GM23338 (cell line): ENCODE measurements at regions not wholly inside any gene's neighbourhood (a gene's known extent, or its start where the extent isn't known, plus 50 kb on each side); places are given as distances from the start of the nearest gene placed in this dataset.

Experiments
- ATAC-seq: fragments of 200-7000 bp; cut with Tn5 transposase; 3 replicates; pipeline ENCODE4 v1.9.1; 2020
- DNase-seq: peaks from one replicate; pipeline ENCODE4 v3.0.0-alpha.2; 2015; ENCODE audit warnings: low spot score
- H2AFZ ChIP-seq: fragments of 200-600 bp; sonication (generic); 2 replicates; pipeline ENCODE4 v1.8.0; 2016; ENCODE audit warnings: antibody characterized with exemption, mild to moderate bottlenecking, moderate library complexity
- H3F3A ChIP-seq: fragments of 200-600 bp; sonication (generic); replicated peaks from 2 replicates; pipeline ENCODE4 v1.8.0; 2017; ENCODE audit warnings: antibody characterized with exemption, mixed run types, low read depth
- H3K27ac ChIP-seq: fragments of 200-600 bp; sonication (generic); 2 replicates; pipeline ENCODE4 v1.6.1; 2016; ENCODE audit warnings: low read depth
- H3K27me3 ChIP-seq: fragments of 200-600 bp; sonication (generic); 2 replicates; pipeline ENCODE4 v1.8.0; 2016; ENCODE audit warnings: mild to moderate bottlenecking, mixed run types, moderate library complexity; ENCODE audit not compliant: insufficient read depth
- H3K36me3 ChIP-seq: fragments of 200-600 bp; sonication (generic); 2 replicates; pipeline ENCODE4 v1.8.0; 2016; ENCODE audit warnings: mild to moderate bottlenecking; ENCODE audit not compliant: insufficient read depth
- H3K4me1 ChIP-seq: fragments of 200-600 bp; sonication (generic); 2 replicates; pipeline ENCODE4 v1.8.0; 2016; ENCODE audit warnings: mild to moderate bottlenecking, moderate library complexity; ENCODE audit not compliant: insufficient read depth
- H3K4me2 ChIP-seq: fragments of 200-600 bp; sonication (generic); 2 replicates; pipeline ENCODE4 v1.7.1; 2017; ENCODE audit warnings: mixed run types
- H3K4me3 ChIP-seq: fragments of 200-600 bp; sonication (generic); 2 replicates; pipeline ENCODE4 v1.6.1; 2016; ENCODE audit warnings: mixed run types
- H3K79me2 ChIP-seq: fragments of 200-600 bp; sonication (generic); replicated peaks from 2 replicates; pipeline ENCODE4 v1.8.0; 2017; ENCODE audit warnings: mild to moderate bottlenecking; ENCODE audit not compliant: insufficient read depth
- H3K9me2 ChIP-seq: fragments of 200-600 bp; sonication (generic); 2 replicates; pipeline ENCODE4 v1.8.0; 2017; ENCODE audit not compliant: insufficient read depth
- H4K20me1 ChIP-seq: fragments of 200-600 bp; sonication (generic); replicated peaks from 2 replicates; pipeline ENCODE4 v1.8.0; 2017; ENCODE audit warnings: mild to moderate bottlenecking; ENCODE audit not compliant: insufficient read depth
- H3K27ac Mint-ChIP-seq: 2 replicates; pipeline ENCODE4 v1.8.0; 2020; ENCODE audit warnings: inconsistent platforms, mild to moderate bottlenecking, moderate library complexity, mixed read lengths
- H3K27me3 Mint-ChIP-seq: 3 replicates; pipeline ENCODE4 v1.8.0; 2022; ENCODE audit warnings: low read depth, mild to moderate bottlenecking, moderate library complexity, mixed read lengths, inconsistent platforms; ENCODE audit not compliant: insufficient read depth, poor library complexity
- H3K36me3 Mint-ChIP-seq: 3 replicates; pipeline ENCODE4 v1.8.0; 2021; ENCODE audit warnings: low read depth, mild to moderate bottlenecking, inconsistent platforms, moderate library complexity, mixed read lengths
- H3K4me1 Mint-ChIP-seq: 3 replicates; pipeline ENCODE4 v1.8.0; 2020; ENCODE audit warnings: mild to moderate bottlenecking, inconsistent platforms, mixed read lengths
- H3K4me3 Mint-ChIP-seq: 3 replicates; pipeline ENCODE4 v1.8.0; 2021; ENCODE audit warnings: moderate library complexity, mild to moderate bottlenecking, inconsistent platforms, mixed read lengths
- H3K9me3 Mint-ChIP-seq: 3 replicates; pipeline ENCODE4 v1.8.0; 2020; ENCODE audit warnings: moderate library complexity, mild to moderate bottlenecking, inconsistent platforms, mixed read lengths
- CREB1 ChIP-seq: fragments of 250-450 bp; sonication (Bioruptor Pico); IDR thresholded peaks from 2 replicates; pipeline ENCODE4 v1.5.0; 2020; ENCODE audit warnings: low read depth, mild to moderate bottlenecking, moderate library complexity
- CTCF ChIP-seq, 2 experiments: fragments of 200-600 bp in 1 of 2; sonication (generic) in 1 of 2; conservative IDR thresholded peaks; 2 replicates each; pipeline versions ENCODE4 v1.5.1 to v1.6.1; 2016 to 2017; ENCODE audit warnings: antibody characterized with exemption in 2 of 2, low read depth in 2 of 2, mild to moderate bottlenecking in 2 of 2, moderate library complexity in 1 of 2
- ETS1 ChIP-seq: IDR thresholded peaks from 2 replicates; pipeline ENCODE4 v1.6.1; 2016; ENCODE audit warnings: antibody characterized with exemption
- EZH2 ChIP-seq: fragments of 200-600 bp; sonication (generic); IDR thresholded peaks from one replicate; pipeline ENCODE4 v1.8.0; 2017; ENCODE audit warnings: antibody characterized with exemption, mild to moderate bottlenecking, low read depth; ENCODE audit not compliant: unreplicated experiment
- EZH2phosphoT487 ChIP-seq: fragments of 200-600 bp; sonication (generic); IDR thresholded peaks from one replicate; pipeline ENCODE4 v1.8.1; 2018; ENCODE audit warnings: antibody characterized with exemption; ENCODE audit not compliant: unreplicated experiment
- JUNB ChIP-seq: IDR thresholded peaks from one replicate; pipeline ENCODE4 v1.6.1; 2016; ENCODE audit warnings: antibody characterized with exemption; ENCODE audit not compliant: unreplicated experiment
- NANOG ChIP-seq: IDR thresholded peaks from 2 replicates; pipeline ENCODE4 v1.6.1; 2016; ENCODE audit warnings: antibody characterized with exemption, borderline replicate concordance
- POLR2AphosphoS5 ChIP-seq: IDR thresholded peaks from 2 replicates; pipeline ENCODE4 v1.6.1; 2016; ENCODE audit warnings: antibody characterized with exemption, low read depth
- REST ChIP-seq: IDR thresholded peaks from one replicate; pipeline ENCODE4 v1.6.1; 2018; ENCODE audit warnings: antibody characterized with exemption; ENCODE audit not compliant: unreplicated experiment
- STAT1 ChIP-seq: IDR thresholded peaks from one replicate; pipeline ENCODE4 v1.6.1; 2016; ENCODE audit warnings: antibody characterized with exemption; ENCODE audit not compliant: unreplicated experiment
- ZNF114 ChIP-seq: fragments of 250-450 bp; sonication (Bioruptor Pico); IDR thresholded peaks from 2 replicates; pipeline ENCODE4 v1.5.0; 2020; ENCODE audit warnings: mild to moderate bottlenecking, moderate library complexity
- ZNF331 ChIP-seq: fragments of 250-450 bp; sonication (Bioruptor Pico); IDR thresholded peaks from 2 replicates; pipeline ENCODE4 v1.5.0; 2020; ENCODE audit warnings: low read depth, mild to moderate bottlenecking, moderate library complexity
- TF ChIP-seq, protein P1 (sequence below): fragments of 250-450 bp; sonication (Bioruptor Pico); IDR thresholded peaks from 2 replicates; pipeline ENCODE4 v1.5.0; 2020; ENCODE audit warnings: mild to moderate bottlenecking, moderate library complexity

DNA sequence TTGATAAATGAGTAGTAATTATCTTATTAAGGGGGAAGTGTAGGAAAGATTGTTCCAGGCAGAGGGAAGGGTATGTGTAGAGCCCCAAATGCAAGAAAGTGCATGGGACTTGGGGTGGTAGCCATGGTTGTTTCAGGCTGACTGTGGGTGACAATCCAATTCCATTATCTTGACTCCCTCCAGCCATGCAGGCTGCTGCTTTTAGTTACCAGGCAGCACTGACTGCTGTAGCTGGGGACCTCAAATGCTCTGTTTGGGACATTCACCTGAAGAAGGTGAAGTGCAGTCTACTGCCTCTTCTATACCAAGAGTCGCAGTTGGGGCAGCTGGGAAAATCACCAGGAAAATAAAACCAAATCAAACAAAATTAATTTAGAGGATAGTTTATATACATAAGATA is 102.4 kb upstream of the NR3C1 start:
- peaks cover 6% of the 10 kb centered on the region; the same call in 2 of the 3 replicates for H3K4me1 Mint-ChIP-seq
- Histone ChIP-seq H3F3A (no peaks in the 10 kb centered on the region), H2AFZ (no peak overlapping the region), H3K4me2 (no peak overlapping the region), H3K27me3 (no peaks in the 10 kb centered on the region), H3K4me1 (no peaks in the 10 kb centered on the region), H3K27ac (no peak overlapping the region), H3K36me3 (no peaks in the 10 kb centered on the region), H3K4me3 (no peak overlapping the region), H3K79me2 (no peaks in the 10 kb centered on the region), H3K9me2 (no peaks in the 10 kb centered on the region), H4K20me1 (no peaks in the 10 kb centered on the region)
- ATAC-seq (no peak), DNase-seq (no peak)
- no peak for TF ChIP-seq ZNF114 (CRISPR knock-in tag)
- no peak for TF ChIP-seq REST
- TF ChIP-seq NANOG = no peak
- TF ChIP-seq STAT1 = no peak
- TF ChIP-seq ETS1 = no peak
- no peak for TF ChIP-seq CREB1
- no peak for TF ChIP-seq EZH2phosphoT487
- TF ChIP-seq POLR2AphosphoS5 = no peak
- TF ChIP-seq EZH2 = no peak
- TF ChIP-seq CTCF (conservative IDR thresholded peaks at IDR 0.05; ENCODE audit: low read depth in 2 of 2) = no peak
- TF ChIP-seq ZNF331 (CRISPR knock-in tag) = no peak
- TF ChIP-seq, protein P1, sequence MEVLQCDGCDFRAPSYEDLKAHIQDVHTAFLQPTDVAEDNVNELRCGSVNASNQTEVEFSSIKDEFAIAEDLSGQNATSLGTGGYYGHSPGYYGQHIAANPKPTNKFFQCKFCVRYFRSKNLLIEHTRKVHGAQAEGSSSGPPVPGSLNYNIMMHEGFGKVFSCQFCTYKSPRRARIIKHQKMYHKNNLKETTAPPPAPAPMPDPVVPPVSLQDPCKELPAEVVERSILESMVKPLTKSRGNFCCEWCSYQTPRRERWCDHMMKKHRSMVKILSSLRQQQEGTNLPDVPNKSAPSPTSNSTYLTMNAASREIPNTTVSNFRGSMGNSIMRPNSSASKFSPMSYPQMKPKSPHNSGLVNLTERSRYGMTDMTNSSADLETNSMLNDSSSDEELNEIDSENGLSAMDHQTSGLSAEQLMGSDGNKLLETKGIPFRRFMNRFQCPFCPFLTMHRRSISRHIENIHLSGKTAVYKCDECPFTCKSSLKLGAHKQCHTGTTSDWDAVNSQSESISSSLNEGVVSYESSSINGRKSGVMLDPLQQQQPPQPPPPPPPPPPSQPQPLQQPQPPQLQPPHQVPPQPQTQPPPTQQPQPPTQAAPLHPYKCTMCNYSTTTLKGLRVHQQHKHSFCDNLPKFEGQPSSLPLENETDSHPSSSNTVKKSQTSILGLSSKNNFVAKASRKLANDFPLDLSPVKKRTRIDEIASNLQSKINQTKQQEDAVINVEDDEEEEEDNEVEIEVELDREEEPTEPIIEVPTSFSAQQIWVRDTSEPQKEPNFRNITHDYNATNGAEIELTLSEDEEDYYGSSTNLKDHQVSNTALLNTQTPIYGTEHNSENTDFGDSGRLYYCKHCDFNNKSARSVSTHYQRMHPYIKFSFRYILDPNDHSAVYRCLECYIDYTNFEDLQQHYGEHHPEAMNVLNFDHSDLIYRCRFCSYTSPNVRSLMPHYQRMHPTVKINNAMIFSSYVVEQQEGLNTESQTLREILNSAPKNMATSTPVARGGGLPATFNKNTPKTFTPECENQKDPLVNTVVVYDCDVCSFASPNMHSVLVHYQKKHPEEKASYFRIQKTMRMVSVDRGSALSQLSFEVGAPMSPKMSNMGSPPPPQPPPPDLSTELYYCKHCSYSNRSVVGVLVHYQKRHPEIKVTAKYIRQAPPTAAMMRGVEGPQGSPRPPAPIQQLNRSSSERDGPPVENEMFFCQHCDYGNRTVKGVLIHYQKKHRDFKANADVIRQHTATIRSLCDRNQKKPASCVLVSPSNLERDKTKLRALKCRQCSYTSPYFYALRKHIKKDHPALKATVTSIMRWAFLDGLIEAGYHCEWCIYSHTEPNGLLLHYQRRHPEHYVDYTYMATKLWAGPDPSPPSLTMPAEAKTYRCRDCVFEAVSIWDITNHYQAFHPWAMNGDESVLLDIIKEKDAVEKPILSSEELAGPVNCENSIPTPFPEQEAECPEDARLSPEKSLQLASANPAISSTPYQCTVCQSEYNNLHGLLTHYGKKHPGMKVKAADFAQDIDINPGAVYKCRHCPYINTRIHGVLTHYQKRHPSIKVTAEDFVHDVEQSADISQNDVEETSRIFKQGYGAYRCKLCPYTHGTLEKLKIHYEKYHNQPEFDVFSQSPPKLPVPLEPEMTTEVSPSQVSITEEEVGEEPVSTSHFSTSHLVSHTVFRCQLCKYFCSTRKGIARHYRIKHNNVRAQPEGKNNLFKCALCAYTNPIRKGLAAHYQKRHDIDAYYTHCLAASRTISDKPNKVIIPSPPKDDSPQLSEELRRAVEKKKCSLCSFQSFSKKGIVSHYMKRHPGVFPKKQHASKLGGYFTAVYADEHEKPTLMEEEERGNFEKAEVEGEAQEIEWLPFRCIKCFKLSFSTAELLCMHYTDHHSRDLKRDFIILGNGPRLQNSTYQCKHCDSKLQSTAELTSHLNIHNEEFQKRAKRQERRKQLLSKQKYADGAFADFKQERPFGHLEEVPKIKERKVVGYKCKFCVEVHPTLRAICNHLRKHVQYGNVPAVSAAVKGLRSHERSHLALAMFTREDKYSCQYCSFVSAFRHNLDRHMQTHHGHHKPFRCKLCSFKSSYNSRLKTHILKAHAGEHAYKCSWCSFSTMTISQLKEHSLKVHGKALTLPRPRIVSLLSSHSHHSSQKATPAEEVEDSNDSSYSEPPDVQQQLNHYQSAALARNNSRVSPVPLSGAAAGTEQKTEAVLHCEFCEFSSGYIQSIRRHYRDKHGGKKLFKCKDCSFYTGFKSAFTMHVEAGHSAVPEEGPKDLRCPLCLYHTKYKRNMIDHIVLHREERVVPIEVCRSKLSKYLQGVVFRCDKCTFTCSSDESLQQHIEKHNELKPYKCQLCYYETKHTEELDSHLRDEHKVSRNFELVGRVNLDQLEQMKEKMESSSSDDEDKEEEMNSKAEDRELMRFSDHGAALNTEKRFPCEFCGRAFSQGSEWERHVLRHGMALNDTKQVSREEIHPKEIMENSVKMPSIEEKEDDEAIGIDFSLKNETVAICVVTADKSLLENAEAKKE (CRISPR knock-in tag) = no peak
- no peak for TF ChIP-seq JUNB
- H3K36me3 Mint-ChIP-seq = no peaks in the 10 kb centered on the region
- no peaks in the 10 kb centered on the region for H3K27me3 Mint-ChIP-seq
- no peaks in the 10 kb centered on the region for H3K9me3 Mint-ChIP-seq
- no peak overlapping the region for H3K27ac Mint-ChIP-seq
- no peak overlapping the region for H3K4me3 Mint-ChIP-seq
